WERI-Rb-1 (cell line): ENCODE measurements at regions not wholly inside any gene's neighbourhood (a gene's known extent, or its start where the extent isn't known, plus 50 kb on each side); places are given as distances from the start of the nearest gene placed in this dataset.

Source experiments
- DNase-seq: peaks from one replicate; pipeline ENCODE4 v3.0.0-alpha.2; 2020
- H3K27ac ChIP-seq: fragments of 250-450 bp; sonication (Bioruptor Pico); 2 replicates; pipeline ENCODE4 v1.5.1; 2020; ENCODE audit warnings: mild to moderate bottlenecking, moderate library complexity
- H3K27me3 ChIP-seq: fragments of 250-450 bp; sonication (Bioruptor Pico); 2 replicates; pipeline ENCODE4 v1.5.1; 2021; ENCODE audit warnings: mild to moderate bottlenecking, low read depth, moderate library complexity; ENCODE audit not compliant: insufficient read depth, severe bottlenecking
- H3K36me3 ChIP-seq: fragments of 250-450 bp; sonication (Bioruptor Pico); 2 replicates; pipeline ENCODE4 v1.5.1; 2020; ENCODE audit warnings: mild to moderate bottlenecking, moderate library complexity
- H3K4me3 ChIP-seq: 2 replicates; pipeline ENCODE4 v1.5.1; 2011; ENCODE audit warnings: low read depth, mild to moderate bottlenecking, control low read depth, low read length
- H3K9me3 ChIP-seq: fragments of 250-450 bp; sonication (Bioruptor Pico); 2 replicates; pipeline ENCODE4 v1.5.1; 2021; ENCODE audit warnings: mild to moderate bottlenecking, moderate library complexity; ENCODE audit not compliant: severe bottlenecking
- CTCF ChIP-seq: IDR thresholded peaks from 2 replicates; pipeline ENCODE4 v1.5.1; 2011; ENCODE audit warnings: low read depth, mild to moderate bottlenecking, control low read depth, inconsistent platforms, low read length

- no peak for TF ChIP-seq CTCF
- no peaks in the 10 kb centered on the region for H3K36me3 ChIP-seq
Measured at GRCh38 chr2:150355440-150355839, 132.0 kb downstream of the RND3 start.

GRCh38 chr2:150353376-150353775 is 134.1 kb downstream of the RND3 start:
- H3K27ac ChIP-seq = no peak overlapping the region
- no peak for DNase-seq
- no peaks in the 10 kb centered on the region for H3K27me3 ChIP-seq
- no peaks in the 10 kb centered on the region for H3K36me3 ChIP-seq
- TF ChIP-seq CTCF = no peak
- no peak overlapping the region for H3K4me3 ChIP-seq
- no peaks in the 10 kb centered on the region for H3K9me3 ChIP-seq

More at GRCh38 chr2:150355440-150355839, 132.0 kb downstream of the RND3 start:
- no peaks in the 10 kb centered on the region for H3K9me3 ChIP-seq
- no peak overlapping the region for H3K4me3 ChIP-seq
- no peak for DNase-seq
- no peak overlapping the region for H3K27ac ChIP-seq
- no peaks in the 10 kb centered on the region for H3K27me3 ChIP-seq

DNA sequence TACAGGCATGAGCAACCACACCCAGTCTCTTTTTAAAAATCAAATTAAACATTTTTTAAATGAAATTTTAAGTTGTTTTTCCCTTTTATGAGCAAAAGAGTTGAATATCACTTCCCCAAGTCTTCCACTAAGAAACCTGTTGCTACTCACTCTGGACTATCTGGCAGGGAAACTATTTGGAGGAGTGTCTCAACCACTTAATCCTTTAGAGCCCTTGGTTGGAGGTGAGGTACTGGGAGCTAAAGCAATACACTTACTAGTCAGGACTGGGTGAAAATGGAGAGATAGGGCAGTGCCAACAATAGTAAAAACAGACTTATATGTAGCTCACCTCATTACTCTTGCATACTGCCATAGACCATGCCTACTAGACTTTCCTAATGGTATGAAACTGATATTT is 135.5 kb downstream of the RND3 start:
- H3K4me3 ChIP-seq = no peak overlapping the region
- TF ChIP-seq CTCF = no peak
- H3K9me3 ChIP-seq = no peaks in the 10 kb centered on the region
- H3K27me3 ChIP-seq = no peaks in the 10 kb centered on the region
- no peak for DNase-seq
- no peak overlapping the region for H3K27ac ChIP-seq
- no peaks in the 10 kb centered on the region for H3K36me3 ChIP-seq

GRCh38 chr2:150350500-150350899 is 137.0 kb downstream of the RND3 start:
- no peaks in the 10 kb centered on the region for H3K9me3 ChIP-seq
- H3K4me3 ChIP-seq = no peak overlapping the region
- H3K27ac ChIP-seq = no peak overlapping the region
- no peak for TF ChIP-seq CTCF
- H3K36me3 ChIP-seq = no peaks in the 10 kb centered on the region
- no peaks in the 10 kb centered on the region for H3K27me3 ChIP-seq
- DNase-seq = no peak

DNA sequence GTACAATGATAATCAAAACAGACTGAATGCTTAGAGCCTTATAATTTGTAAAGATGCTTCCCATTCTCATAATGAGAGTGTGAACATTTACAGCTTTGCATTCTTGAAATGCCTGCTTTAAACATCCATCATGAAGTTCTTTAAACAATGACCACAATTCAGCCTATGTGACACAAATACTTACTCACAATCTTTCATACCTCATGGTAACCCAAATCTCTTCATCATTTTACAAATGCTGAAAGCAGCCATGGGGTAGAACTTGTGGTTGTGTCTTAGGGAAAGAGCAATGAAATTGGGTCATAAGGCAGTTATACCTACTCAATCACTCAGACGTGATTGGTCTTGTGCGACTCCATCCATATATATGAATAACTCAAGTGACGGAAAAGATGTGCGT is 140.7 kb downstream of the RND3 start:
- no peaks in the 10 kb centered on the region for H3K27me3 ChIP-seq
- no peak overlapping the region for H3K4me3 ChIP-seq
- DNase-seq = no peak
- no peak overlapping the region for H3K27ac ChIP-seq
- H3K9me3 ChIP-seq = no peaks in the 10 kb centered on the region
- no peaks in the 10 kb centered on the region for H3K36me3 ChIP-seq
- no peak for TF ChIP-seq CTCF

GRCh38 chr2:150341982-150342680 is 145.3 kb downstream of the RND3 start:
- H3K9me3 ChIP-seq = no peaks in the 10 kb centered on the region
- H3K4me3 ChIP-seq = no peak overlapping the region
- no peak overlapping the region for H3K27ac ChIP-seq
- no peaks in the 10 kb centered on the region for H3K27me3 ChIP-seq
- TF ChIP-seq CTCF = no peak
- no peaks in the 10 kb centered on the region for H3K36me3 ChIP-seq
- DNase-seq = no peak
